ENCODE measurements at regions not wholly inside any gene's neighbourhood (a gene's known extent, or its start where the extent isn't known, plus 50 kb on each side); places are given as distances from the start of the nearest gene placed in this dataset.

DNA sequence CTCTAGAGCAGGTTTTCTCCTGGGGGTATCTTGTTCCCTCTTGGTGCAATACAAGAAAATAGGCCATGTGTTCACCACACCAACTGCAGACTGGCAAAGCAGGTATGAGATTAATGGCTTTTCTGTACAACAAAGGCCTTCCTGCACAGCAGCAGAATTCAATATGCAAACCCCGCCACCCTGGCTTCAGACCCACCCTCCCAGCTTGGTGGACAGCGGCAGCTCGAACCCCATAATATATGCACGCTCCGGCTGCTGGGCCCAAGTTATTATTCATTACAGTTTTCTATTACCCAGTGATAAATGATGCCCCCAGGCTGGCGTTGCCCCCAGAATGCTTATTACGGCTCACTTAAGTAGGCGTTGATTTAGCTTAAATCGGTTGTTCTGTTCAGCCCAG, 144.2 kb downstream of the RRAGC start:
- Mint-ChIP-seq H3K36me3 (ENCODE audit: low read depth) (no peaks in the 10 kb centered on the region), H3K4me3 (no peak overlapping the region), H3K27me3 (peaks cover 3% of the 10 kb centered on the region), H3K9me3 (no peaks in the 10 kb centered on the region), H3K4me1 (ENCODE audit: low read depth) (no peaks in the 10 kb centered on the region), H3K27ac (no peak overlapping the region)
- DNase-seq = no peak

DNA sequence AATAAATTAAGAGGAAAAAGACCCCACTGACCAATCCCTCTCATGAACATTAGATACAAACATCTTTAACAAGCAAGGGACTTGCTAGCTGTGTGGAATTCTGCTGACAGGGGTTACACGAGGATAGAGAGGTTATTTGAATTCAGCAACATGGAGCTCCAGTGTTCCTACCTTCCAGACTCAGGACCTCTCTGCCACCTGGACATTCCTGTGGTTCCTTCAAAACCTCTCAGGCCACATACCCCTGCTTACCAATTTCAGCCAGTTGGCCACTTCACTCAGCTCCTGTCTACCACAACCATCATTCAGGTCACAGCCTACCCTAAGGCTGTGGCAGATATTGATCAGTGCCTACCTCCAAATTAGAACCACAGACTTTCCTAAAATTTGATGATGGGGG, 147.5 kb downstream of the RRAGC start:
- no peaks in the 10 kb centered on the region for H3K9me3 Mint-ChIP-seq
- no peaks in the 10 kb centered on the region for H3K36me3 Mint-ChIP-seq (ENCODE audit: low read depth)
- H3K27ac Mint-ChIP-seq = no peak overlapping the region
- no peak overlapping the region for H3K4me3 Mint-ChIP-seq
- H3K27me3 Mint-ChIP-seq = no peaks in the 10 kb centered on the region
- no peaks in the 10 kb centered on the region for H3K4me1 Mint-ChIP-seq (ENCODE audit: low read depth)
- no peak for DNase-seq

DNA sequence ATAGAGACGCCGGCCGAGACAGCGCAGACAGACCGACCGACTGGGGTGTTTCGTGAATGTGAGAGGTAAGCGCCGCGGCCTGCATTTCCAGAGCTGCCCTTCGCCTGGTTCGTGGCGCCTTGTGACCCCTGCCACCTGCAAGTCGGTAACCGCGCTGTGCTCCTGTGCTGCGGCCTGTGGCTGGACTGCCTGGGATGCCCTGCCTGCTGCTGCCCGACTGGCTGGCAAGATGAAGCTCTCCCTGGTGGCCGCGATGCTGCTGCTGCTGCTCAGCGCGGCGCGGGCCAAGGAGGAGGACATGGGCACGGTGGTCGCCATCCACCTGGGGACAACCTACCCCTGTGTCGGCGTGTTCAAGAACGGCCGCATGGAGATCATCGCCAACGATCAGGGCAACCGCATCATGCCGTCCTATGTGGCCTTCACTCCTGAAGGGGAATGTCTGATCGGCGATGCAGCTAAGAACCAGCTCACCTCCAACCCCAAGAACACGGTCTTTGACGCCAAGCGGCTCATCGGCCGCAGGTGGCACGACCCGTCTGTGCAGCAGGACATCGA, 150.8 kb downstream of the RRAGC start:
- H3K27me3 Mint-ChIP-seq = peaks cover 21% of the 10 kb centered on the region
- no peak overlapping the region for H3K4me3 Mint-ChIP-seq
- H3K9me3 Mint-ChIP-seq = peaks cover 8% of the 10 kb centered on the region
- H3K27ac Mint-ChIP-seq = no peak overlapping the region
- no peak for DNase-seq
- H3K36me3 Mint-ChIP-seq (ENCODE audit: low read depth) = no peaks in the 10 kb centered on the region
- no peaks in the 10 kb centered on the region for H3K4me1 Mint-ChIP-seq (ENCODE audit: low read depth)

DNA sequence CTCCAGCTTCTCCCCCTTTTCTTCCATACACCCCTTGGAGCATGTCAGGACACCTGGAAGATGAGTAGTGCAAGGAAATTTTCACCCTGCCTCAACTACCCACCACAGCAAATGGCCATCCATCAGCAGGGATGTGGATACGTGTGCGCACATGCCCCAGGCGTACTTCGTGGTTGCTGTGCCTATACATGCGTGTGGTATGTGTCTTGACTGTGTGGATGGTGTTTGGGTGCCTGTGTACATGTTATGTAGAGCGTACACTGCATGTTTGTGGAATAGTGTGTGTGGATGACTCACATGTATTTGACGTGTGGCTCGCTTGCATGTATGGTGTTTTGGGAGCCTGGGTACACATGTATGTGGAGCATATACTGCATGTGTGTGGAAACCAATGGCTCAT, 158.5 kb downstream of the RRAGC start:
- H3K27me3 Mint-ChIP-seq = peaks cover 52% of the 10 kb centered on the region
- no peaks in the 10 kb centered on the region for H3K36me3 Mint-ChIP-seq (ENCODE audit: low read depth)
- peaks cover 10% of the 10 kb centered on the region for H3K9me3 Mint-ChIP-seq
- H3K27ac Mint-ChIP-seq = no peak overlapping the region
- no peak overlapping the region for H3K4me3 Mint-ChIP-seq
- no peaks in the 10 kb centered on the region for H3K4me1 Mint-ChIP-seq (ENCODE audit: low read depth)
- DNase-seq = no peak

DNA sequence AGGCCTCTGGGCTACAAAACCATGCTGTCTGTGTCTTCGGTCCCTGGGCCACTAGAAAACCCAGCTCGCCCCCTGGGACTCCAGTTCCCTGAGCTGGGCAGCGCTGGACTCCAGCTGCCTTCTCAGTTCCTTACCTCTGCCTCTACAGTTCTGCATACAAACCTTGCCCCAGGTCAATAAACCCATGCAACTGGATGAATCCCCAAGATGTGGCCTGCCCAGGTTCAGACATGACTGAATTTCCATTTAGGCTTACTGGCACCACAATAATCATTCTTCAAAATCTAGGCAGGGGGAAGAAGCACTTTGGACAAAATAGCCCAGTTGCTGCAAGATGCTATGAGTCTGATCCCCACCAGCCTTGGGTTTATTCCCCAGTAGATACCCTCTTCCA, 159.5 kb downstream of the RRAGC start:
- Mint-ChIP-seq H3K9me3 (peaks cover 5% of the 10 kb centered on the region), H3K4me3 (no peak overlapping the region), H3K27me3 (peaks cover 45% of the 10 kb centered on the region), H3K27ac (no peak overlapping the region), H3K4me1 (ENCODE audit: low read depth) (no peaks in the 10 kb centered on the region), H3K36me3 (ENCODE audit: low read depth) (no peaks in the 10 kb centered on the region)
- DNase-seq = no peak

DNA sequence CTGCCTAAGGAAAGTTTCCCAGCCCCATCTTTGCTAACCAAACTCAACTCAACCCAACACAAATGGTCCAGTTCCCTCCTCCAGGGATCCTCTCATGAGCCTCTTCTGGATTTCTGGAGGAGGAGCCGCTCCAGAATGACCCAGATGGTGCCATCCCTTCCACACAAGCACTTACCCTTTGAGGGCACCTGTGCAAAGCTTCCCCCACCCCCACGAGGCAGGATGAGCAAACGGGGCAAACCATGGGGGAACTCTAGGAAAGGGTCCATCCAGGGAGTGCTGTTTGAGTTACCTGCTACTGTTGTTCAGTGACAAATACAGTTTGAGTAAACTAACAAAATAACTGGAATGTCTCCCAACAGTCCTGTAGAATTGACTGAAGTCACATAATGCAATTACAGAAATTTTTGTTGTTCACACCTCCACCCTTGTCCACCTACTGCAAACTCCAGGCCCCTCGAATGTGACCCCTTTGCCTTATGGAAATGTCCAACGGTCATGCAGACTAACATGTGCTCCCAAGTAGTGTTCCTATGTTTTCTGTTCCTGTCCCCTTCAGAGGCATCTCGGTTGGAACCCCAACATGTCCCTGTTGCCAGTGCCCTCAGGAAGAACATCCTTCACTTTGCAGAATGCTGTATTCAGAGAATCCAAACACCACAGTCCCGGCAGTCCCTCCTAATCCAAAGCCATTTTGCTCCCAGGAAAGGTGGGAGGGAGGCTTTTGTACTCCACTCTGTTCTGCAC, 160.1 kb downstream of the RRAGC start:
- no peak overlapping the region for H3K4me3 Mint-ChIP-seq
- no peaks in the 10 kb centered on the region for H3K36me3 Mint-ChIP-seq (ENCODE audit: low read depth)
- no peak overlapping the region for H3K27ac Mint-ChIP-seq
- no peaks in the 10 kb centered on the region for H3K4me1 Mint-ChIP-seq (ENCODE audit: low read depth)
- DNase-seq = no peak
- peaks cover 5% of the 10 kb centered on the region for H3K9me3 Mint-ChIP-seq
- H3K27me3 Mint-ChIP-seq = peaks cover 48% of the 10 kb centered on the region

DNA sequence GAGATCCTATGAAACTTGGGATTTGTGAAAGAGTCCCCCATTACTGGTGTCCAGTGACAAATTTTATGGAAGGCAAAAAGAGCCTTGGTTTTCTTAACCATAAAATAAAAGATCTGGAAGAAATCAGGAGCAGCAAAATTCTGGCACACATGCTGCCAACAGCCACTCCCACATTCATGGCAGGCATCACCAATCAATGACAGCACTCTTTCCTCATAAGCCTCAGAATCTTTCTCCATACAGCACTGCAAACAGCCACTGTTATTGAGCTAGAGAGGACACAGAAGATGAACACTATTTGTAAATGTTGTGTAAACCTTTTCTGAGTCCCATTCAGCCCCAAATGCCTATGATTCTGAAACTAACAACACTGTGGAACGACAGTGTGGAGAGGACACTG, 162.2 kb downstream of the RRAGC start:
- Mint-ChIP-seq H3K4me1 (ENCODE audit: low read depth) (no peaks in the 10 kb centered on the region), H3K4me3 (no peak overlapping the region), H3K36me3 (ENCODE audit: low read depth) (no peaks in the 10 kb centered on the region), H3K27ac (no peak overlapping the region), H3K9me3 (peaks cover 5% of the 10 kb centered on the region), H3K27me3 (peaks cover 49% of the 10 kb centered on the region)
- DNase-seq = no peak

DNA sequence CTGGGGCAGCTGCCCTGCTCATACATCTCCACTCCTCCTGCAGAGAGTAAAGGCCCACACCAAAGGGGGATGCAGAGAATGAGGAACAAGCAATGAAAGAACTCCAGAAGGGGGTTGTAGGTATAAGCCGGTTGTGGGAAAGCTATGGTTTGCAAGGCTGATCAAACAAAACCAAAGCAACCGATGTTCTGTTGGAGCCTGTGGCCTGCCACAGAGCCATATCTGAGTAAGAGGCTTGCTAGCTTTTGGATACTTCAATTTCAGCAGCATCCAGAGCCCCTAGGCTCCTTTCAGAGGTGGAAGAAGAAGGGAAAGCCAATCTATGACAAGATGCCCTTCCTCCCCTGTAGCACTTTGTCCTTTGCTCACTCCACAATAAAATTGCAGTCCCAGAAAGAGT, 163.2 kb downstream of the RRAGC start:
- Mint-ChIP-seq H3K36me3 (ENCODE audit: low read depth) (no peaks in the 10 kb centered on the region), H3K4me3 (no peak overlapping the region), H3K27ac (no peak overlapping the region), H3K4me1 (ENCODE audit: low read depth) (no peaks in the 10 kb centered on the region), H3K9me3 (peaks cover 9% of the 10 kb centered on the region), H3K27me3 (peaks cover 45% of the 10 kb centered on the region)
- no peak for DNase-seq

DNA sequence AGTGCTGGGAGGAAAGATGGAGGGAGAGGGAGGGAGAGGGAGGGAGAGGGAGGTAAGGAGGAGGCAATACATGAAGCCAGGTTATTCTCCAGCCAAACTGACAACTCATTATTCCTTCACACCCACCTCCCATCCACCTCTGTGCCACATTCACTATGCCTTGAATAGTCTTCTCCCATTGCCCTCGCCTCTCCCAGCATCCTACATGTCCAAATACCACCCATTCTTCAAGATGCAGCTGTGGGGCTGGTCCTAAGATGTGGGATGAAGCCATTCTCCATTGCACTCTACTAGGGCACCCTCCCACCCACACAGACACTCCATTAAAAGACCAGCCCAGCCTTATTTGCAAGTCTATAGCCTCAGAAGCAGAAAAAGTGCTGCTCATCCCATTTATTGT, 165.8 kb downstream of the RRAGC start:
- no peaks in the 10 kb centered on the region for H3K36me3 Mint-ChIP-seq (ENCODE audit: low read depth)

DNA sequence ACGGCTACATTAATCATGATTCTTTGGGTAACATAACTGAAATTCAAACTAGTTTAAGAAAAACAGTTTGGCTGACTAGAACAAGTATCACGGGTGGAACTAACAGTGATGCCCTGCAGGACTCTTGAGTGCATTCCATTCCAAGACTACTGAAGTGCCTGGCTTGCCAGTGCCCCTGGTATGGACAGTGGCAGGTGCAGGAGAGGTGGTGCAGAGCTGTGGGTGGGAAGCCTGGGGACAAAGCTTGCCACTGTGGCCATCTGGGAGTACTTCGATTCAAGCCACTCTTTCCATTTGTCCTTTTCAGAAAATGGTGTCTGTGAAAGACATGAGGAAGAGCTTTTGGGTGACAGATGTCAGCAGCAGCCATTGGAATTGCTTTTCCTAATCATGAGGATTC, 166.5 kb downstream of the RRAGC start:
- no peak overlapping the region for H3K4me3 Mint-ChIP-seq
- no peaks in the 10 kb centered on the region for H3K4me1 Mint-ChIP-seq (ENCODE audit: low read depth)
- peaks cover 4% of the 10 kb centered on the region for H3K9me3 Mint-ChIP-seq
- H3K27ac Mint-ChIP-seq = no peak overlapping the region
- peaks cover 34% of the 10 kb centered on the region for H3K27me3 Mint-ChIP-seq
- H3K36me3 Mint-ChIP-seq (ENCODE audit: low read depth) = no peaks in the 10 kb centered on the region
- DNase-seq = no peak

More for the DNA sequence above, 165.8 kb downstream of the RRAGC start:
- Mint-ChIP-seq H3K9me3 (peaks cover 4% of the 10 kb centered on the region), H3K4me3 (no peak overlapping the region), H3K27ac (no peak overlapping the region), H3K27me3 (peaks cover 36% of the 10 kb centered on the region), H3K4me1 (ENCODE audit: low read depth) (no peaks in the 10 kb centered on the region)
- no peak for DNase-seq

DNA sequence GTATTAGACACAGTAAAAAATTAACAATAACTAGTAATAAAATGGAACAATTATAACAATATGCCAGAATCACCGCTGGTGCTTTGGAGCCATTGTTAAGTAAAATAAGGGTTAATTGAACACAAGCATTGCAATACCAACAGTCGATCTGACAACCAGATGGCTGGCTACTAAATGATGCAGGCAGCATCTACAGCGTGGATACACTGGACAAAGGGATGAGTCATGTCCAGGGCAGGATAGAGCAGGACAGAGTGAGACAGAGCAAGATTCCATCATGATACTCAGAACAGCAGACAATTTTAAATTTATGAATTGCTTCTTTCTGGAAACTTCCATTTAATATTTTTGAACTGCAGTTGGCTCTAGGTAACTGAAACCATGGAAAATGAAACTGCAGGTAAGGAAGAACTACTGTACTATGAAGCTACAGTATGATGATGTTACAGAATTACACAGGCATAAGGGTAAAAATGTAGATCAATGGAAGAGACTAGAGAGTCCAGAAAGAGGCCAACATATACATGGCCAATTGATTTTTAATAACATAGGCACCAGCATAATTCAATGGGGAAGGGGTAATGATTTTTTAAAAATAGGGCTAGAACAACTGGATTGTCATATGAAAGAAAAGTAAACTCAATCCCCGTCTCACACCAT, 168.7 kb downstream of the RRAGC start:
- H3K4me1 Mint-ChIP-seq (ENCODE audit: low read depth) = no peaks in the 10 kb centered on the region
- H3K4me3 Mint-ChIP-seq = no peak overlapping the region
- peaks cover 49% of the 10 kb centered on the region for H3K27me3 Mint-ChIP-seq
- no peak for DNase-seq
- no peaks in the 10 kb centered on the region for H3K36me3 Mint-ChIP-seq (ENCODE audit: low read depth)
- H3K9me3 Mint-ChIP-seq = peaks cover 4% of the 10 kb centered on the region
- H3K27ac Mint-ChIP-seq = no peak overlapping the region

DNA sequence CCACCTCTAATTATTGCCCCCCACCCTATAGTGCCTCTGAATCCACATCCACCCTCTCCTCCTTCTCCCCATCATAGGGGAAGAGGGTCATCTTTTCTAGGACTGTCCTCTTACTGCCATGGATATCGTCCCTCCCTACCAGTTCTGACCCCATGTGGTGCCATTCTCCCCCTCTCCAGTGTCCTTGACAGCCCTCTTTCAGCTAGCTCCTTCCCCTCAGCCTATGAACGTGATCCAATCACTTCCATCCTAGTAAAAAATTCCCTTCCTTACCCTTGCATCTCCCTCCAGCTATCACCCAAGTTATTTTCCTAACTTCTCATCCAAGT, 172.7 kb downstream of the RRAGC start:
- no peaks in the 10 kb centered on the region for H3K4me1 Mint-ChIP-seq (ENCODE audit: low read depth)
- no peaks in the 10 kb centered on the region for H3K36me3 Mint-ChIP-seq (ENCODE audit: low read depth)
- H3K27ac Mint-ChIP-seq = no peak overlapping the region
- peaks cover 47% of the 10 kb centered on the region for H3K27me3 Mint-ChIP-seq
- H3K9me3 Mint-ChIP-seq = peaks cover 4% of the 10 kb centered on the region
- no peak for DNase-seq
- H3K4me3 Mint-ChIP-seq = no peak overlapping the region

DNA sequence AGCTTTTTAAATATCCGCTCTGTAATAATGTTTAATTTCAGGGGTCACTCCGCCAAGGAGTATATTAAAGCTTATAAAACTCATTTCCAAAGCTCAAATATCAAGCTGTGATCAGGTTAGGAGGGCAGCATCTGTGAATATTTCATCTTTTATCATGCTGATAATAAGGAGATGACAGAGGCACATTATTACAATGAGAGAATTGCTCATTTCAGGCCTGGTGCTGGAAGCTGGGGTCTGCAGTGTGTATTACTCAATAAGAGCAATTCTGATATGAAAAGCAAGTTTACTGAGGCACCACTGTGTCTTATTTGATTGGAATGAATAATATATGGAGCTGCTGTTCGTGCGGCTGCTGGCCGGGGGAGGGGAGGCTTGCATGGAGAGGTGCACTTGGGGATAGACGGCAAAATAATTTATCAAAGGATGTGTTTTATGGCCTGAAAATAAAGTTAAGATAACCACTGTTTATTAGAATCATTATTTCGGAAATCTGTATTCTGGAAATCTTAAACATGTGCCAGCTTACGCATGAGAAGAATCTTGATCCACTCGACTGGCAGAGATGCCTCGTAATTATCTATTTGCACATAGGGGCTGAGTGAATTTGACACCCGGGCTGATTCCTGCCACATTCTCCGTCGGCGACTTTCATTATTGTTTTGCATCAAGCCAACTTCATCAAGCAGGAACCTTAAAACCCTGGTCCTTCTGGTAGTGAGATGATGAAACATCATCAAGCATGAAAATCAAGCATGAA, 173.2 kb downstream of the RRAGC start:
- Mint-ChIP-seq H3K9me3 (no peaks in the 10 kb centered on the region), H3K4me1 (ENCODE audit: low read depth) (no peaks in the 10 kb centered on the region), H3K27me3 (peaks cover 49% of the 10 kb centered on the region), H3K36me3 (ENCODE audit: low read depth) (no peaks in the 10 kb centered on the region), H3K4me3 (no peak overlapping the region), H3K27ac (no peak overlapping the region)
- DNase-seq = no peak

DNA sequence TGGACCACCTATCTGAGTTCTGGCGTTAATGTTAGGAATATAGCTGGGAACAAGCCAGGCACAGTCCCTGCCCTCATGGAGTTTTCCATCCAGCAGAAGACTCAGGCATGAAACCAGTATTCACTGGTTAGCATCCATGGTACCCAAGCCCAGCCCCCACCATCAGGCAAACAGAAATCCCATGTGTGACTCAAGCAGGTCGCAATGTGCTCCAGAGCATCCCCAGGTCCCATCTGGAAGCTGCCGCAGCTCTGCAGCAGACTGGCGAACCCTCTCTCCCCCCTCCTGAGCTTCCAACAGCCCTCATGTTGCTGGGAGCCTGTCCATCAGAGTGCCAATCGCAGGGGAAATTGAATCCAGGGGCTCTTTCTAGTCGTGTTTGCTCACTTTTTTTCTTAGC, 174.2 kb downstream of the RRAGC start:
- Mint-ChIP-seq H3K27ac (no peak overlapping the region), H3K27me3 (peaks cover 47% of the 10 kb centered on the region), H3K36me3 (ENCODE audit: low read depth) (no peaks in the 10 kb centered on the region), H3K4me3 (no peak overlapping the region), H3K9me3 (no peaks in the 10 kb centered on the region), H3K4me1 (ENCODE audit: low read depth) (no peaks in the 10 kb centered on the region)
- DNase-seq = no peak

All from activated T-cell treated with anti-CD3 and anti-CD28 coated beads, Interleukin-2, amount 50 U/mL, for 24 hours (primary cell).